HG03108 (cell line): ENCODE measurements at regions not wholly inside any gene's neighbourhood (a gene's known extent, or its start where the extent isn't known, plus 50 kb on each side); places are given as distances from the start of the nearest gene placed in this dataset.

Experiments used
- ATAC-seq: cut with Tn5 transposase; IDR thresholded peaks from one replicate; pipeline ENCODE4 v1.9.1; 2021; ENCODE audit warnings: moderate library complexity; ENCODE audit not compliant: unreplicated experiment

GRCh38 chr12:127550271-127550670, 716.7 kb upstream of the TMEM132C start:
- no peak for ATAC-seq

- ATAC-seq, result no peak
Observed at GRCh38 chr12:127552838-127553237, 714.1 kb upstream of the TMEM132C start.

- no peak for ATAC-seq
Observed at GRCh38 chr12:127555071-127555470, 711.9 kb upstream of the TMEM132C start.

- ATAC-seq, result no peak
Observed at GRCh38 chr12:127556231-127556886, 710.6 kb upstream of the TMEM132C start.

GRCh38 chr12:127558361-127558760, 708.6 kb upstream of the TMEM132C start:
- no peak for ATAC-seq

- peak; percentile 75 for ATAC-seq
Observed at GRCh38 chr12:127559349-127560040, 707.5 kb upstream of the TMEM132C start.

- ATAC-seq, result no peak
Observed at GRCh38 chr12:127560041-127560478, 706.9 kb upstream of the TMEM132C start.

- no peak for ATAC-seq
Observed at GRCh38 chr12:127562816-127563215, 704.2 kb upstream of the TMEM132C start.

GRCh38 chr12:127565241-127565640, 701.7 kb upstream of the TMEM132C start:
- no peak for ATAC-seq

GRCh38 chr12:127567531-127567930, 699.4 kb upstream of the TMEM132C start:
- no peak for ATAC-seq

- no peak for ATAC-seq
Observed at GRCh38 chr12:127570387-127570786, 696.6 kb upstream of the TMEM132C start.

- ATAC-seq, result no peak
Observed at GRCh38 chr12:127570793-127571360, 696.1 kb upstream of the TMEM132C start.

GRCh38 chr12:127571578-127571977, 695.4 kb upstream of the TMEM132C start:
- ATAC-seq, result no peak

- no peak for ATAC-seq
Observed at GRCh38 chr12:127579446-127579845, 687.5 kb upstream of the TMEM132C start.

GRCh38 chr12:127582074-127582473, 684.9 kb upstream of the TMEM132C start:
- ATAC-seq, result no peak

GRCh38 chr12:127583041-127583440, 683.9 kb upstream of the TMEM132C start:
- ATAC-seq, result no peak

GRCh38 chr12:127588249-127588648, 678.7 kb upstream of the TMEM132C start:
- no peak for ATAC-seq

- no peak for ATAC-seq
Observed at GRCh38 chr12:127589541-127589940, 677.4 kb upstream of the TMEM132C start.

GRCh38 chr12:127590868-127591267, 676.1 kb upstream of the TMEM132C start:
- no peak for ATAC-seq

- no peak for ATAC-seq
Observed at GRCh38 chr12:127592245-127592644, 674.7 kb upstream of the TMEM132C start.

GRCh38 chr12:127594351-127594970, 672.5 kb upstream of the TMEM132C start:
- no peak for ATAC-seq

GRCh38 chr12:127595506-127595905, 671.5 kb upstream of the TMEM132C start:
- no peak for ATAC-seq
